ENCODE measurements at regions not wholly inside any gene's neighbourhood (a gene's known extent, or its start where the extent isn't known, plus 50 kb on each side); places are given as distances from the start of the nearest gene placed in this dataset.

- Mint-ChIP-seq H3K4me1 (ENCODE audit: unreplicated experiment) (peaks cover 20% of the 10 kb centered on the region), H3K27me3 (ENCODE audit: unreplicated experiment) (peaks cover 4% of the 10 kb centered on the region), H3K27ac (ENCODE audit: unreplicated experiment) (no peak overlapping the region), H3K4me3 (ENCODE audit: unreplicated experiment) (no peak overlapping the region), H3K9me3 (ENCODE audit: unreplicated experiment) (no peaks in the 10 kb centered on the region), H3K36me3 (ENCODE audit: low read depth, unreplicated experiment) (no peaks in the 10 kb centered on the region)
- no peak for DNase-seq (ENCODE audit: low spot score)
- no peak for TF ChIP-seq CTCF (IDR thresholded peaks at IDR 0.05; ENCODE audit: unreplicated experiment)
Observed at GRCh38 chr12:4001031-4001430, 127.8 kb upstream of the PARP11 start.

- Mint-ChIP-seq H3K4me1 (ENCODE audit: unreplicated experiment) (peaks cover 20% of the 10 kb centered on the region), H3K27ac (ENCODE audit: unreplicated experiment) (peak overlapping the region; percentile 91), H3K36me3 (ENCODE audit: low read depth, unreplicated experiment) (no peaks in the 10 kb centered on the region), H3K27me3 (ENCODE audit: unreplicated experiment) (peaks cover 5% of the 10 kb centered on the region), H3K4me3 (ENCODE audit: unreplicated experiment) (no peak overlapping the region), H3K9me3 (ENCODE audit: unreplicated experiment) (no peaks in the 10 kb centered on the region)
- no peak for TF ChIP-seq CTCF (IDR thresholded peaks at IDR 0.05; ENCODE audit: unreplicated experiment)
- no peak for DNase-seq (ENCODE audit: low spot score)
Observed at GRCh38 chr12:3999904-4000303, 126.7 kb upstream of the PARP11 start.

GRCh38 chr12:3998968-3999792 is 126.0 kb upstream of the PARP11 start:
- no peaks in the 10 kb centered on the region for H3K9me3 Mint-ChIP-seq (ENCODE audit: unreplicated experiment)
- no peak for TF ChIP-seq CTCF (IDR thresholded peaks at IDR 0.05; ENCODE audit: unreplicated experiment)
- no peak for DNase-seq (ENCODE audit: low spot score)
- no peaks in the 10 kb centered on the region for H3K36me3 Mint-ChIP-seq (ENCODE audit: low read depth, unreplicated experiment)
- H3K4me1 Mint-ChIP-seq (ENCODE audit: unreplicated experiment), result peaks cover 20% of the 10 kb centered on the region
- peaks cover 8% of the 10 kb centered on the region for H3K27me3 Mint-ChIP-seq (ENCODE audit: unreplicated experiment)
- peak overlapping the region; percentile 91 for H3K27ac Mint-ChIP-seq (ENCODE audit: unreplicated experiment)
- H3K4me3 Mint-ChIP-seq (ENCODE audit: unreplicated experiment), result no peak overlapping the region

DNA sequence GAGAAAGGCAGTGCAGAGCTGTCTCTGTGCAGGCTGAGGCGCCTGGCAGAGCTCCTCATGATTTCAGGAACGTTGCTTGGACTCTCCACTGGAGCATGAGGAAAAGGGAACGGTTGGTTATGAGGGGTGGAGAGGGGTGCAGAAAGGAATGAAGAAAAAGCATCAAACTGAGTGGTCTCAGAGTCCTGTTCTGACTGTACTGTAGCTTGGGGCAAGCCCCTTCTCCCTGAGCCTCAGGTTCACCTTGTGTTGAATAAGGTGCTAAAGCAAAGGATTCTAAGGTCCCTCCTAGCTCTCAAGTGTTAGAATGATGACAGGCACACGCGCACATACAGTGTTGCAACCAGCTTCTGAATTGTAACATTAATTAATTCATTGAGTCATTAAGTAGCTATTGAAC is 125.2 kb upstream of the PARP11 start:
- H3K27me3 Mint-ChIP-seq (ENCODE audit: unreplicated experiment), result peaks cover 8% of the 10 kb centered on the region
- no peak overlapping the region for H3K4me3 Mint-ChIP-seq (ENCODE audit: unreplicated experiment)
- peak overlapping the region; percentile 10 for H3K27ac Mint-ChIP-seq (ENCODE audit: unreplicated experiment)
- TF ChIP-seq CTCF (IDR thresholded peaks at IDR 0.05; ENCODE audit: unreplicated experiment), result no peak
- H3K9me3 Mint-ChIP-seq (ENCODE audit: unreplicated experiment), result no peaks in the 10 kb centered on the region
- H3K4me1 Mint-ChIP-seq (ENCODE audit: unreplicated experiment), result peaks cover 20% of the 10 kb centered on the region
- no peak for DNase-seq (ENCODE audit: low spot score)
- no peaks in the 10 kb centered on the region for H3K36me3 Mint-ChIP-seq (ENCODE audit: low read depth, unreplicated experiment)

DNA sequence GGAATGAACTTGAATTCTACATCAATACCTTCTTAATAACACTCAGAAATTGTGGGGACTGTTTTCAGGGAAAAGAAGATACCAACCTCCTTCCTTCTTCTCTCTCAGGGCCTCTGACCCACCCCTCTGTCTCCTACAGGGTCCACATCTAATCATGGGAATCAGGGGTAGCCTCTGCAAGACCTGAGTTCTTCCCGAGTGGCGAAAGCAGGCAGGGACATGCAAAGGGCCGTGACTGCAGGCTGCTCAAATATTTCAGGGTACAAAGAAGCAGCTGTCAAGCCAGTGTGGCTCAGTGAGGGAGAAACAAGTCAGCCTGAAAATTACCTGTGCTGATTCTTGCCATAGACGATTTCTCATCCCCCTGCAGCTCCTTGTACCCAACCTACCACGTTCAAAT is 123.1 kb upstream of the PARP11 start:
- no peak overlapping the region for H3K27ac Mint-ChIP-seq (ENCODE audit: unreplicated experiment)

More for the DNA sequence above, 123.1 kb upstream of the PARP11 start:
- Mint-ChIP-seq H3K4me1 (ENCODE audit: unreplicated experiment) (peaks cover 20% of the 10 kb centered on the region), H3K36me3 (ENCODE audit: low read depth, unreplicated experiment) (no peaks in the 10 kb centered on the region), H3K27me3 (ENCODE audit: unreplicated experiment) (peaks cover 14% of the 10 kb centered on the region), H3K9me3 (ENCODE audit: unreplicated experiment) (no peaks in the 10 kb centered on the region), H3K4me3 (ENCODE audit: unreplicated experiment) (no peak overlapping the region)
- no peak for DNase-seq (ENCODE audit: low spot score)
- TF ChIP-seq CTCF (IDR thresholded peaks at IDR 0.05; ENCODE audit: unreplicated experiment), result no peak
